IMR-90 (cell line): ENCODE measurements at regions not wholly inside any gene's neighbourhood (a gene's known extent, or its start where the extent isn't known, plus 50 kb on each side); places are given as distances from the start of the nearest gene placed in this dataset.

Source experiments
- ATAC-seq: fragments of 200-7000 bp; cut with Tn5 transposase; 2 replicates; pipeline ENCODE4 v1.9.1; 2020; ENCODE audit warnings: low read depth, mild to moderate bottlenecking, moderate library complexity
- BruUV-seq: library from RNA; stranded (reverse); fragments of 400-500 nt; replicated peaks from 2 replicates; lab custom pipeline; 2021; lab: Mats Ljungman, UMichigan
- CTCF ChIA-PET: fragments of 300-600 bp; formaldehyde crosslinking; extraction: SDS; loops from one replicate; lab custom pipeline; 2021; ENCODE audit warnings: antibody characterized with exemption; lab: Yijun Ruan, JAX
- POLR2A ChIA-PET: fragments of 300-600 bp; sonication (Branson Sonifier 250); formaldehyde crosslinking; loops from one replicate; lab custom pipeline; 2022; ENCODE audit warnings: antibody characterized with exemption; ENCODE audit not compliant: unreplicated experiment; lab: Charles Lee
- DNase-seq: peaks from one replicate; pipeline ENCODE4 v3.0.0; 2013
- H2AFZ ChIP-seq: replicated peaks from 2 replicates; pipeline ENCODE3; 2013; ENCODE audit warnings: low read length, mild to moderate bottlenecking; ENCODE audit not compliant: poor library complexity
- H2AK5ac ChIP-seq: 2 replicates; pipeline ENCODE4 v1.6.1; 2013; ENCODE audit warnings: low read depth, low read length, inconsistent platforms
- H2AK9ac ChIP-seq: replicated peaks from 2 replicates; pipeline ENCODE3; 2013; ENCODE audit warnings: mild to moderate bottlenecking, low read depth, low read length, moderate library complexity; ENCODE audit not compliant: poor library complexity
- H2BK120ac ChIP-seq: 2 replicates; pipeline ENCODE4 v1.6.1; 2013; ENCODE audit warnings: low read depth, low read length, inconsistent platforms
- H2BK15ac ChIP-seq: 3 replicates; pipeline ENCODE4 v1.6.1; 2013; ENCODE audit warnings: low read depth, low read length, inconsistent platforms
- H2BK20ac ChIP-seq: 2 replicates; pipeline ENCODE4 v1.6.1; 2013; ENCODE audit warnings: low read depth, mild to moderate bottlenecking, inconsistent platforms, low read length, moderate library complexity
- H2BK5ac ChIP-seq: 2 replicates; pipeline ENCODE4 v1.6.1; 2013; ENCODE audit warnings: mild to moderate bottlenecking, low read depth, low read length, inconsistent platforms; ENCODE audit not compliant: poor library complexity, severe bottlenecking
- H3K14ac ChIP-seq: replicated peaks from 2 replicates; pipeline ENCODE4 v1.6.1; 2013; ENCODE audit warnings: low read depth, low read length, inconsistent platforms
- H3K18ac ChIP-seq: 2 replicates; pipeline ENCODE4 v1.6.1; 2013; ENCODE audit warnings: low read depth, low read length, control low read depth
- H3K23ac ChIP-seq: 2 replicates; pipeline ENCODE4 v1.6.1; 2013; ENCODE audit warnings: low read depth, low read length, inconsistent platforms
- H3K27ac ChIP-seq: 2 replicates; pipeline ENCODE4 v1.5.1; 2013; ENCODE audit warnings: mild to moderate bottlenecking, control low read depth, low read length; ENCODE audit not compliant: insufficient read depth
- H3K27me3 ChIP-seq: 2 replicates; pipeline ENCODE4 v1.6.1; 2013; ENCODE audit warnings: low read length; ENCODE audit not compliant: control insufficient read depth, insufficient read depth
- H3K36me3 ChIP-seq: 2 replicates; pipeline ENCODE4 v1.6.1; 2013; ENCODE audit warnings: low read length, mixed read lengths; ENCODE audit not compliant: control insufficient read depth, insufficient read depth
- H3K4ac ChIP-seq: 2 replicates; pipeline ENCODE4 v1.6.1; 2013; ENCODE audit warnings: low read depth, low read length, inconsistent platforms
- H3K4me1 ChIP-seq: 2 replicates; pipeline ENCODE4 v1.6.1; 2013; ENCODE audit warnings: low read length, mixed read lengths; ENCODE audit not compliant: control insufficient read depth, insufficient read depth
- H3K4me2 ChIP-seq: 2 replicates; pipeline ENCODE4 v1.6.1; 2013; ENCODE audit warnings: low read depth, mild to moderate bottlenecking, control low read depth, low read length, moderate library complexity
- H3K4me3 ChIP-seq: 2 replicates; pipeline ENCODE4 v1.5.1; 2013; ENCODE audit warnings: low read depth, mild to moderate bottlenecking, control low read depth, low read length, moderate library complexity; ENCODE audit not compliant: insufficient read depth
- H3K56ac ChIP-seq: 2 replicates; pipeline ENCODE4 v1.6.1; 2013; ENCODE audit warnings: low read length, inconsistent platforms; ENCODE audit not compliant: insufficient read depth; ENCODE audit errors: extremely low read depth
- H3K79me1 ChIP-seq, 2 experiments: 2 replicates each; pipeline ENCODE4 v1.6.1; 2013; ENCODE audit warnings: low read length in 2 of 2, inconsistent platforms in 1 of 2, low read depth in 1 of 2
- H3K9ac ChIP-seq: 2 replicates; pipeline ENCODE4 v1.6.1; 2013; ENCODE audit warnings: low read depth, low read length, control low read depth
- H3K9me1 ChIP-seq: 2 replicates; pipeline ENCODE4 v1.6.1; 2013; ENCODE audit warnings: low read length, inconsistent platforms; ENCODE audit not compliant: insufficient read depth
- H3K9me3 ChIP-seq: 2 replicates; pipeline ENCODE4 v1.6.1; 2013; ENCODE audit warnings: low read length; ENCODE audit not compliant: control insufficient read depth, insufficient read depth
- H4K20me1 ChIP-seq: 2 replicates; pipeline ENCODE4 v1.6.1; 2013; ENCODE audit warnings: low read length, inconsistent platforms; ENCODE audit not compliant: insufficient read depth
- H4K5ac ChIP-seq: 2 replicates; pipeline ENCODE4 v1.6.1; 2013; ENCODE audit warnings: mild to moderate bottlenecking, low read depth, low read length, control low read depth
- H4K8ac ChIP-seq, 2 experiments: 2 replicates each; pipeline ENCODE4 v1.6.1; 2013; ENCODE audit warnings: low read depth in 2 of 2, low read length in 2 of 2, control low read depth in 1 of 2, inconsistent platforms in 1 of 2
- H4K91ac ChIP-seq: 2 replicates; pipeline ENCODE4 v1.6.1; 2013; ENCODE audit warnings: low read depth, low read length, inconsistent platforms; ENCODE audit not compliant: insufficient read depth
- BHLHE40 ChIP-seq: fragments of 150-350 bp; IDR thresholded peaks from 2 replicates; pipeline ENCODE4 v1.6.1; 2016; ENCODE audit warnings: mild to moderate bottlenecking, low read depth, low read length
- CEBPB ChIP-seq: IDR thresholded peaks from 2 replicates; pipeline ENCODE4 v1.6.1; 2012; ENCODE audit warnings: low read depth, low read length, improper control_type of control experiment
- CHD1 ChIP-seq: IDR thresholded peaks from 2 replicates; pipeline ENCODE4 v1.6.1; 2012; ENCODE audit warnings: low read depth, low read length, improper control_type of control experiment
- CTCF ChIP-seq: conservative IDR thresholded peaks from 2 replicates; pipeline ENCODE4 v1.5.1; 2012; ENCODE audit warnings: mild to moderate bottlenecking, low read depth, low read length, improper control_type of control experiment
- FOS ChIP-seq: fragments of 150-350 bp; IDR thresholded peaks from 2 replicates; pipeline ENCODE4 v1.6.1; 2016; ENCODE audit warnings: low read depth, low read length
- MAFK ChIP-seq: IDR thresholded peaks from 2 replicates; pipeline ENCODE4 v1.6.1; 2012; ENCODE audit warnings: low read depth, low read length, improper control_type of control experiment
- MAZ ChIP-seq: IDR thresholded peaks from 2 replicates; pipeline ENCODE4 v1.6.1; 2012; ENCODE audit warnings: low read depth, mild to moderate bottlenecking, low read length, improper control_type of control experiment, moderate library complexity, borderline replicate concordance
- MXI1 ChIP-seq: IDR thresholded peaks from 2 replicates; pipeline ENCODE4 v1.6.1; 2012; ENCODE audit warnings: low read depth, mild to moderate bottlenecking, low read length, moderate library complexity, borderline replicate concordance
- NFE2L2 ChIP-seq: fragments of 150-350 bp; IDR thresholded peaks from 2 replicates; pipeline ENCODE4 v1.6.1; 2016; ENCODE audit warnings: low read depth, mild to moderate bottlenecking, low read length
- POLR2A ChIP-seq: IDR thresholded peaks from 2 replicates; pipeline ENCODE4 v1.6.1; 2012; ENCODE audit warnings: mild to moderate bottlenecking, low read depth, low read length
- RAD21 ChIP-seq: IDR thresholded peaks from 2 replicates; pipeline ENCODE4 v1.6.1; 2012; ENCODE audit warnings: low read length, improper control_type of control experiment
- RCOR1 ChIP-seq: IDR thresholded peaks from 2 replicates; pipeline ENCODE4 v1.6.1; 2012; ENCODE audit warnings: mild to moderate bottlenecking, low read length, improper control_type of control experiment; ENCODE audit not compliant: insufficient replicate concordance
- RFX5 ChIP-seq: IDR thresholded peaks from 2 replicates; pipeline ENCODE4 v1.8.0; 2012; ENCODE audit warnings: low read depth, mild to moderate bottlenecking, low read length, moderate library complexity
- SMC3 ChIP-seq: fragments of 150-350 bp; IDR thresholded peaks from 2 replicates; pipeline ENCODE4 v1.6.1; 2016; ENCODE audit warnings: low read depth, mild to moderate bottlenecking, antibody characterized with exemption, low read length, moderate library complexity
- USF2 ChIP-seq: fragments of 150-350 bp; IDR thresholded peaks from 2 replicates; pipeline ENCODE4 v1.6.1; 2017; ENCODE audit warnings: mild to moderate bottlenecking, antibody characterized with exemption, low read length, low read depth
- WGBS, 2 experiments: methylation state at CpG; one replicate each; pipeline versions ENCODE4 v1.1.5 to v1.1.7; 2013; ENCODE audit warnings: missing lambda C conversion rate in 2 of 2; ENCODE audit not compliant: insufficient read length in 1 of 2; ENCODE audit errors: extremely low coverage in 2 of 2; 5-methylcytosine and 5-hydroxymethylcytosine counted together
- dilution Hi-C: fragments of 300-500 bp; cut with HindIII; formaldehyde crosslinking; loops from one replicate; pipeline ENCODE4 v1.14.3; 2018; ENCODE audit warnings: low sequenced_read_pairs; ENCODE audit not compliant: unreplicated experiment
- in situ Hi-C: fragments of 300-500 bp; cut with MboI; formaldehyde crosslinking; loops from 3 replicates; pipeline ENCODE4 v1.14.3; 2019; ENCODE audit warnings: low sequenced_read_pairs, inconsistent platforms, mixed read lengths
- intact Hi-C: fragments of 100-400 bp; cut with micrococcal nuclease; formaldehyde crosslinking; loops from 2 replicates; pipeline ENCODE4 v1.10.0; 2022

GRCh38 chr9:78406933-78407332 is 110.0 kb downstream of the PSAT1 start:
- dilution Hi-C loops = no loop called here

More at GRCh38 chr9:78406933-78407332, 110.0 kb downstream of the PSAT1 start:
- Histone ChIP-seq H3K4ac (no peak overlapping the region), H2BK20ac (no peak overlapping the region), H3K27me3 (peaks cover 4% of the 10 kb centered on the region; the same call in 1 of the 2 replicates), H3K36me3 (no peaks in the 10 kb centered on the region), H2BK15ac (no peak overlapping the region), H3K4me2 (no peak overlapping the region), H3K9ac (no peak overlapping the region), H3K18ac (no peak overlapping the region), H3K79me1 (no peaks in the 10 kb centered on the region), H4K8ac (no peak overlapping the region), H3K56ac (no peak overlapping the region), H4K5ac (no peak overlapping the region), H2AFZ (no peak overlapping the region), H3K23ac (no peak overlapping the region), H2BK5ac (no peak overlapping the region), H2BK120ac (no peak overlapping the region), H2AK5ac (no peak overlapping the region), H3K4me1 (no peaks in the 10 kb centered on the region), H3K9me3 (no peaks in the 10 kb centered on the region), H3K4me3 (no peak overlapping the region), H3K9me1 (no peaks in the 10 kb centered on the region), H4K20me1 (no peaks in the 10 kb centered on the region), H3K27ac (no peak overlapping the region), H3K14ac (no peak overlapping the region), H2AK9ac (no peak overlapping the region), H4K91ac (no peak overlapping the region)
- ATAC-seq (no peak), DNase-seq (no peak)
- intact Hi-C loops = no loop called here
- POLR2A ChIA-PET = no interaction called here
- no TSS peak for BruUV-seq
- in situ Hi-C loops = no loop called here
- CTCF ChIA-PET = no interaction called here
- no CpG with 5 or more reads among the region's 2 CpGs for WGBS, 2 experiments
- TF ChIP-seq MAFK (no peak), BHLHE40 (no peak), NFE2L2 (no peak), RCOR1 (no peak), CHD1 (no peak), FOS (no peak), RAD21 (no peak), SMC3 (no peak), MAZ (no peak), CEBPB (no peak), CTCF (no peak), RFX5 (no peak), MXI1 (no peak), USF2 (no peak), POLR2A (no peak)
